ENCODE measurements at regions not wholly inside any gene's neighbourhood (a gene's known extent, or its start where the extent isn't known, plus 50 kb on each side); places are given as distances from the start of the nearest gene placed in this dataset.

DNA sequence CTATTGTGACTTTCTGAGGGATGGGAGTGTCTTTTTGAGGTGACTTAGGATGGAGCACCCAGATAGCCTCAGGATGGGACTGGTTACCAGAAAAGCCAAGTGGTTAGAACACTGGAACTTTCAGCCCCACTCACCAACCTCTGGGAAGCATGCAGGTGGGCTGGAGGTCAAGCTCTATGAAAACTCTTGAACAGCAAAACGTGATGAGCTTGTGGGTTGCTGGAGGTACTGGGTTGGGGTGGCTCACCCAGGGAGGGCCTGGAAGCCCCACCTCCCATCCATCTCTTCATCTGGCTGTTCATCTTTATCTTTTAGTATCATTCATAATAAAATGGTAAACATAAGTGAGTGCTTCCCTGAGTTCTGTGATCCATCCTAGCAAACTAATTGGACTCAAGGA is 216.4 kb downstream of the SPP2 start (continued):
- TF ChIP-seq TRIM22 (IDR thresholded peaks at IDR 0.05): no peak
- TF ChIP-seq ZKSCAN8 (CRISPR knock-in tag; IDR thresholded peaks at IDR 0.05; ENCODE audit: borderline replicate concordance): no peak
- TF ChIP-seq ZBTB46 (CRISPR knock-in tag; IDR thresholded peaks at IDR 0.05; ENCODE audit: borderline replicate concordance): no peak
- TF ChIP-seq ZNF530 (CRISPR knock-in tag; IDR thresholded peaks at IDR 0.05; ENCODE audit: low read depth): no peak
- TF ChIP-seq NFIB (CRISPR knock-in tag; IDR thresholded peaks at IDR 0.05; ENCODE audit: borderline replicate concordance): no peak
- no peak for TF ChIP-seq ZNF30 (CRISPR knock-in tag; IDR thresholded peaks at IDR 0.05)
- TF ChIP-seq ZNF232 (CRISPR knock-in tag; IDR thresholded peaks at IDR 0.05; ENCODE audit: borderline replicate concordance): no peak
- TF ChIP-seq NCOA5 (CRISPR knock-in tag; IDR thresholded peaks at IDR 0.05): no peak
- no peak for TF ChIP-seq STAT5B (CRISPR knock-in tag; IDR thresholded peaks at IDR 0.05)
- TF ChIP-seq AKNA (CRISPR knock-in tag; IDR thresholded peaks at IDR 0.05; ENCODE audit: borderline replicate concordance): no peak
- TF ChIP-seq CEBPZ (IDR thresholded peaks at IDR 0.05; ENCODE audit: low read length): no peak

All from HepG2 (cell line).